ENCODE measurements at regions not wholly inside any gene's neighbourhood (a gene's known extent, or its start where the extent isn't known, plus 50 kb on each side); places are given as distances from the start of the nearest gene placed in this dataset.

GRCh38 chr11:130776061-130776419 is 140.2 kb downstream of the SNX19 start:
- no peak for DNase-seq (ENCODE audit: low spot score)

GRCh38 chr11:130778026-130778425 is 138.3 kb downstream of the SNX19 start:
- DNase-seq (ENCODE audit: low spot score): no peak

- DNase-seq (ENCODE audit: low spot score): no peak
Observed at GRCh38 chr11:130778705-130779104, 137.6 kb downstream of the SNX19 start.

GRCh38 chr11:130779267-130779666 is 137.0 kb downstream of the SNX19 start:
- DNase-seq (ENCODE audit: low spot score): no peak

GRCh38 chr11:130779943-130780342 is 136.3 kb downstream of the SNX19 start:
- DNase-seq (ENCODE audit: low spot score): no peak

- DNase-seq (ENCODE audit: low spot score): no peak
Observed at GRCh38 chr11:130780437-130780836, 135.8 kb downstream of the SNX19 start.

GRCh38 chr11:130781931-130782330 is 134.3 kb downstream of the SNX19 start:
- no peak for DNase-seq (ENCODE audit: low spot score)

- no peak for DNase-seq (ENCODE audit: low spot score)
Observed at GRCh38 chr11:130782361-130783222, 133.7 kb downstream of the SNX19 start.

GRCh38 chr11:130783323-130783722 is 133.0 kb downstream of the SNX19 start:
- DNase-seq (ENCODE audit: low spot score): no peak

- DNase-seq (ENCODE audit: low spot score): no peak
Observed at GRCh38 chr11:130785380-130786116, 130.7 kb downstream of the SNX19 start.

GRCh38 chr11:130786586-130786985 is 129.7 kb downstream of the SNX19 start:
- no peak for DNase-seq (ENCODE audit: low spot score)

- no peak for DNase-seq (ENCODE audit: low spot score)
Observed at GRCh38 chr11:130787092-130787616, 129.1 kb downstream of the SNX19 start.

- no peak for DNase-seq (ENCODE audit: low spot score)
Observed at GRCh38 chr11:130787973-130788570, 128.2 kb downstream of the SNX19 start.

- DNase-seq (ENCODE audit: low spot score): no peak
Observed at GRCh38 chr11:130789056-130789640, 127.1 kb downstream of the SNX19 start.

GRCh38 chr11:130790689-130791088 is 125.6 kb downstream of the SNX19 start:
- DNase-seq (ENCODE audit: low spot score): no peak

GRCh38 chr11:130792772-130793171 is 123.5 kb downstream of the SNX19 start:
- DNase-seq (ENCODE audit: low spot score): no peak

- DNase-seq (ENCODE audit: low spot score): no peak
Observed at GRCh38 chr11:130796828-130797227, 119.5 kb downstream of the SNX19 start.

- DNase-seq (ENCODE audit: low spot score): no peak
Observed at GRCh38 chr11:130798280-130798679, 118.0 kb downstream of the SNX19 start.

GRCh38 chr11:130798801-130799200 is 117.5 kb downstream of the SNX19 start:
- DNase-seq (ENCODE audit: low spot score): no peak

- DNase-seq (ENCODE audit: low spot score): no peak
Observed at GRCh38 chr11:130801333-130802122, 114.8 kb downstream of the SNX19 start.

- no peak for DNase-seq (ENCODE audit: low spot score)
Observed at GRCh38 chr11:130802567-130802966, 113.7 kb downstream of the SNX19 start.
